ENCODE measurements at regions not wholly inside any gene's neighbourhood (a gene's known extent, or its start where the extent isn't known, plus 50 kb on each side); places are given as distances from the start of the nearest gene placed in this dataset.

GRCh38 chr2:207257251-207258250, 91.8 kb upstream of the KLF7 start:
- DNase-seq (ENCODE audit: low spot score): no peak
- Histone ChIP-seq H3K36me3 (ENCODE audit: control insufficient read depth in 4 of 4, insufficient read depth in 3 of 4, low read depth in 1 of 4, low read length in 3 of 4) (no peaks in the 10 kb centered on the region), H3K9me3 (ENCODE audit: control insufficient read depth in 4 of 4, low read length in 3 of 4) (no peaks in the 10 kb centered on the region), H3K4me1 (ENCODE audit: control insufficient read depth in 4 of 4, insufficient read depth in 4 of 4, low read length in 3 of 4) (no peaks in the 10 kb centered on the region), H3K27me3 (ENCODE audit: control insufficient read depth in 4 of 4, insufficient read depth in 4 of 4, low read length in 3 of 4) (no peaks in the 10 kb centered on the region), H3K9ac (ENCODE audit: low read depth in 1 of 2, low read length in 2 of 2) (no peak overlapping the region), H3K27ac (ENCODE audit: low read depth in 1 of 2, low read length in 2 of 2) (no peak overlapping the region), H3K4me3 (ENCODE audit: low read depth in 1 of 3, low read length in 3 of 3) (no peak overlapping the region)
- 69% methylated on average over 11 of the region's 11 CpGs for WGBS
- TF ChIP-seq FOXA2 (IDR thresholded peaks at IDR 0.05): no peak
- TF ChIP-seq GABPA (IDR thresholded peaks at IDR 0.05 in 1 of 2, conservative IDR thresholded peaks at IDR 0.05 in 1 of 2): no peak
- no peak for TF ChIP-seq CTCF (IDR thresholded peaks at IDR 0.05; ENCODE audit: low read depth, low read length, missing input control)
- TF ChIP-seq, protein P1, sequence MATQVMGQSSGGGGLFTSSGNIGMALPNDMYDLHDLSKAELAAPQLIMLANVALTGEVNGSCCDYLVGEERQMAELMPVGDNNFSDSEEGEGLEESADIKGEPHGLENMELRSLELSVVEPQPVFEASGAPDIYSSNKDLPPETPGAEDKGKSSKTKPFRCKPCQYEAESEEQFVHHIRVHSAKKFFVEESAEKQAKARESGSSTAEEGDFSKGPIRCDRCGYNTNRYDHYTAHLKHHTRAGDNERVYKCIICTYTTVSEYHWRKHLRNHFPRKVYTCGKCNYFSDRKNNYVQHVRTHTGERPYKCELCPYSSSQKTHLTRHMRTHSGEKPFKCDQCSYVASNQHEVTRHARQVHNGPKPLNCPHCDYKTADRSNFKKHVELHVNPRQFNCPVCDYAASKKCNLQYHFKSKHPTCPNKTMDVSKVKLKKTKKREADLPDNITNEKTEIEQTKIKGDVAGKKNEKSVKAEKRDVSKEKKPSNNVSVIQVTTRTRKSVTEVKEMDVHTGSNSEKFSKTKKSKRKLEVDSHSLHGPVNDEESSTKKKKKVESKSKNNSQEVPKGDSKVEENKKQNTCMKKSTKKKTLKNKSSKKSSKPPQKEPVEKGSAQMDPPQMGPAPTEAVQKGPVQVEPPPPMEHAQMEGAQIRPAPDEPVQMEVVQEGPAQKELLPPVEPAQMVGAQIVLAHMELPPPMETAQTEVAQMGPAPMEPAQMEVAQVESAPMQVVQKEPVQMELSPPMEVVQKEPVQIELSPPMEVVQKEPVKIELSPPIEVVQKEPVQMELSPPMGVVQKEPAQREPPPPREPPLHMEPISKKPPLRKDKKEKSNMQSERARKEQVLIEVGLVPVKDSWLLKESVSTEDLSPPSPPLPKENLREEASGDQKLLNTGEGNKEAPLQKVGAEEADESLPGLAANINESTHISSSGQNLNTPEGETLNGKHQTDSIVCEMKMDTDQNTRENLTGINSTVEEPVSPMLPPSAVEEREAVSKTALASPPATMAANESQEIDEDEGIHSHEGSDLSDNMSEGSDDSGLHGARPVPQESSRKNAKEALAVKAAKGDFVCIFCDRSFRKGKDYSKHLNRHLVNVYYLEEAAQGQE (IDR thresholded peaks at IDR 0.05): no peak

DNA sequence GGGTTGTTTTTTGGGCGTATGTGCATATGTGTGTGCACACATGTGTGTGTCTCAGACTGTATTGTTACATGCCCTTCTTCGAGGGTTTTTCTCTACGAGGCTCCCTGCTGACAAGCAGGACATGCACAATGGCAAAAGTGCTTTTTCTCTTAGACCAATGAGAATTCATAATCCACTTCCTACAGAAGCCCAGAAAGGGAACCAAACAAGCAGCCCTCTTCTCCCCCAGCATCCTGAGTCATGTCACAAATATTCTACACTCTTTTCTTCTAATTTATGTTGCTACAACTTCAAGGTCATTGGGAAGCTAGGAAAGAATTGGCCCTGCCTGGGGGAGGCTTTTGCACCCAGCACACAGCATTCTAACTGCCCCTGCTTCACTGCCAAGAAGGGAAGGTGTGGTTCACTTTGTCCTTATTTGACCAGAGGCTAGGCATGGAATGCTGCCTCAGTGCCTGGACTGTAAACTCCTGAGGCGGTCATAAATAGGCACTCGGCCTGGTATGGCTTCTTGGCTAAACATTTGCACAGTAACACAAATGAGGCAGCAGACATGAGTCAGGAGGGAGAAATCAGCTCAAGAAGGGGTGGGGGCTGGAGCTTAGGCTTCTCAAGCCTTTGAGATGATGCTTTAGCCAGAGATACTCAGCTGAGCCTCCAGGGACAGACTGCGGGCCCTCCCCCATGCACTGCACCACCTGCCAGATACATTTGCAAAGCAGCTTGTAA, 92.7 kb upstream of the KLF7 start:
- Histone ChIP-seq H3K9ac (ENCODE audit: low read depth in 1 of 2, low read length in 2 of 2) (no peak overlapping the region), H3K9me3 (ENCODE audit: control insufficient read depth in 4 of 4, low read length in 3 of 4) (no peaks in the 10 kb centered on the region), H3K36me3 (ENCODE audit: control insufficient read depth in 4 of 4, insufficient read depth in 3 of 4, low read depth in 1 of 4, low read length in 3 of 4) (no peaks in the 10 kb centered on the region), H3K27ac (ENCODE audit: low read depth in 1 of 2, low read length in 2 of 2) (no peak overlapping the region), H3K4me1 (ENCODE audit: control insufficient read depth in 4 of 4, insufficient read depth in 4 of 4, low read length in 3 of 4) (no peaks in the 10 kb centered on the region), H3K27me3 (ENCODE audit: control insufficient read depth in 4 of 4, insufficient read depth in 4 of 4, low read length in 3 of 4) (no peaks in the 10 kb centered on the region), H3K4me3 (ENCODE audit: low read depth in 1 of 3, low read length in 3 of 3) (no peak overlapping the region)
- DNase-seq (ENCODE audit: low spot score): no peak
- no peak for TF ChIP-seq CTCF (IDR thresholded peaks at IDR 0.05; ENCODE audit: low read depth, low read length, missing input control)
- no peak for TF ChIP-seq YY1 (IDR thresholded peaks at IDR 0.05)
- TF ChIP-seq EGR1 (IDR thresholded peaks at IDR 0.05; ENCODE audit: low read depth in 2 of 2): no peak
- peak in 1 of 2 donors; percentile 44 for TF ChIP-seq RXRA (IDR thresholded peaks at IDR 0.05)
- TF ChIP-seq JUND (IDR thresholded peaks at IDR 0.05): peak in 1 of 2 donors; percentile 56
- peak; percentile 36 for TF ChIP-seq NR2F2 (IDR thresholded peaks at IDR 0.05)
- 72% methylated on average over 6 of the region's 6 CpGs for whole genome bisulfite sequencing

Data from liver (tissue), 8 donors.